Esophagus muscularis mucosa (tissue), 4 donors: ENCODE measurements at regions not wholly inside any gene's neighbourhood (a gene's known extent, or its start where the extent isn't known, plus 50 kb on each side); places are given as distances from the start of the nearest gene placed in this dataset.

Experiments
- CTCF ChIP-seq, 3 experiments: fragments of 200-600 bp in 2 of 3; fragments of 450-650 bp in 1 of 3; sonication (generic) in 2 of 3; IDR thresholded peaks; one replicate each; pipeline ENCODE4 v1.5.1; 2017 to 2019; ENCODE audit warnings: antibody characterized with exemption in 3 of 3, mild to moderate bottlenecking in 2 of 3, moderate library complexity in 1 of 3
- EP300 ChIP-seq: sonication (generic); formaldehyde crosslinking; IDR thresholded peaks from one replicate; pipeline ENCODE4 v1.6.1; 2017; ENCODE audit warnings: antibody characterized with exemption
- POLR2A ChIP-seq: fragments of 450-650 bp; IDR thresholded peaks from one replicate; pipeline ENCODE4 v1.6.1; 2017; ENCODE audit warnings: antibody characterized with exemption, moderate library complexity, mild to moderate bottlenecking, low read depth

GRCh38 chr12:107355004-107355565 lies 261.7 kb upstream of the CRY1 start:
- TF ChIP-seq EP300, result no peak
- no peak for TF ChIP-seq CTCF (IDR thresholded peaks at IDR 0.05)
- TF ChIP-seq POLR2A, result no peak
